A549 (cell line): ENCODE measurements at regions not wholly inside any gene's neighbourhood (a gene's known extent, or its start where the extent isn't known, plus 50 kb on each side); places are given as distances from the start of the nearest gene placed in this dataset.

Experiments used
- GATA3 ChIP-seq: IDR thresholded peaks from 2 replicates; pipeline ENCODE4 v1.6.1; 2012; ENCODE audit warnings: borderline replicate concordance
- KDM5A ChIP-seq: fragments of 200-600 bp; sonication (generic); IDR thresholded peaks from 2 replicates; pipeline ENCODE4 v1.6.1; 2016; ENCODE audit warnings: antibody characterized with exemption, mild to moderate bottlenecking
- MAZ ChIP-seq: fragments of 150-350 bp; IDR thresholded peaks from 2 replicates; pipeline ENCODE4 v1.6.1; 2014; ENCODE audit warnings: antibody characterized with exemption, low read depth, low read length, borderline replicate concordance
- MYC ChIP-seq: IDR thresholded peaks from 2 replicates; pipeline ENCODE4 v1.6.1; 2012; ENCODE audit warnings: mild to moderate bottlenecking, inconsistent platforms, low read length, improper control_type of control experiment, borderline replicate concordance
- POLR2A ChIP-seq: IDR thresholded peaks from 2 replicates; pipeline ENCODE4 v1.6.1; 2012; ENCODE audit warnings: mild to moderate bottlenecking, low read length
- RCOR1 ChIP-seq: fragments of 150-350 bp; IDR thresholded peaks from 2 replicates; pipeline ENCODE4 v1.6.1; 2014; ENCODE audit warnings: antibody characterized with exemption, low read length, low read depth
- SMC3 ChIP-seq: fragments of >200 bp; sonication (Bioruptor Twin); formaldehyde crosslinking; IDR thresholded peaks from 3 replicates; pipeline ENCODE4 v1.6.1; 2018; ENCODE audit warnings: inconsistent platforms
- ZFP36 ChIP-seq: fragments of 450-650 bp; IDR thresholded peaks from 2 replicates; pipeline ENCODE4 v1.6.1; 2014; ENCODE audit warnings: borderline replicate concordance; ENCODE audit not compliant: partially characterized antibody
- TF ChIP-seq, protein P1 (sequence below): fragments of >200 bp; sonication (Bioruptor Twin); formaldehyde crosslinking; IDR thresholded peaks from 3 replicates; pipeline ENCODE4 v1.5.1; 2016
- TF ChIP-seq, protein P2 (sequence below): fragments of 450-650 bp; IDR thresholded peaks from 2 replicates; pipeline ENCODE4 v1.6.1; 2014; ENCODE audit warnings: antibody characterized with exemption
- TF ChIP-seq, protein P3 (sequence below): IDR thresholded peaks from 2 replicates; pipeline ENCODE4 v1.6.1; 2012
- TF ChIP-seq, protein P4 (sequence below): fragments of 200-600 bp; sonication (generic); IDR thresholded peaks from 2 replicates; pipeline ENCODE4 v1.6.1; 2016; ENCODE audit warnings: antibody characterized with exemption, mild to moderate bottlenecking, moderate library complexity
- TF ChIP-seq, protein P5 (sequence below): fragments of 250-450 bp; sonication (Bioruptor Pico); IDR thresholded peaks from 2 replicates; pipeline ENCODE4 v1.5.0; 2021; ENCODE audit warnings: mild to moderate bottlenecking, moderate library complexity, borderline replicate concordance

DNA sequence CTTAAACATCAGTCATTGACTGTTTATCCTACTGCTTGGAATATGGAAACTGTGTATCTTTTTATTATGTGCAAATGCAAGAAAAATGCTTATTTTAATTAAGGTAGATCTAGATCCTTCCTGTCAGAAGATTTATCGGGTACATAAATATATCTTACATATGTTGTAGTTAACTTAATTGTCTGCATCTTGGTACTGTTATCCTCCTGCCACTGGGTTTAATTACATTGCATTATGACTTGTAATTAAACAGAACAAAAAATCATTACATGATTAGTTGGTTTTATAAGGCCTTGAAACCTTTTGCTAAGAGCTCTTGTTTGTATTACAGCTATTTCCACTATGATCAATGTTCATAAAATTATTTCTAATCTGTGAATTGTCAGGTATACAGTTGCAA lies 211.2 kb downstream of the PTGER3 start:
- TF ChIP-seq, protein P1, sequence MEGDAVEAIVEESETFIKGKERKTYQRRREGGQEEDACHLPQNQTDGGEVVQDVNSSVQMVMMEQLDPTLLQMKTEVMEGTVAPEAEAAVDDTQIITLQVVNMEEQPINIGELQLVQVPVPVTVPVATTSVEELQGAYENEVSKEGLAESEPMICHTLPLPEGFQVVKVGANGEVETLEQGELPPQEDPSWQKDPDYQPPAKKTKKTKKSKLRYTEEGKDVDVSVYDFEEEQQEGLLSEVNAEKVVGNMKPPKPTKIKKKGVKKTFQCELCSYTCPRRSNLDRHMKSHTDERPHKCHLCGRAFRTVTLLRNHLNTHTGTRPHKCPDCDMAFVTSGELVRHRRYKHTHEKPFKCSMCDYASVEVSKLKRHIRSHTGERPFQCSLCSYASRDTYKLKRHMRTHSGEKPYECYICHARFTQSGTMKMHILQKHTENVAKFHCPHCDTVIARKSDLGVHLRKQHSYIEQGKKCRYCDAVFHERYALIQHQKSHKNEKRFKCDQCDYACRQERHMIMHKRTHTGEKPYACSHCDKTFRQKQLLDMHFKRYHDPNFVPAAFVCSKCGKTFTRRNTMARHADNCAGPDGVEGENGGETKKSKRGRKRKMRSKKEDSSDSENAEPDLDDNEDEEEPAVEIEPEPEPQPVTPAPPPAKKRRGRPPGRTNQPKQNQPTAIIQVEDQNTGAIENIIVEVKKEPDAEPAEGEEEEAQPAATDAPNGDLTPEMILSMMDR, result no peak
- TF ChIP-seq, protein P2, sequence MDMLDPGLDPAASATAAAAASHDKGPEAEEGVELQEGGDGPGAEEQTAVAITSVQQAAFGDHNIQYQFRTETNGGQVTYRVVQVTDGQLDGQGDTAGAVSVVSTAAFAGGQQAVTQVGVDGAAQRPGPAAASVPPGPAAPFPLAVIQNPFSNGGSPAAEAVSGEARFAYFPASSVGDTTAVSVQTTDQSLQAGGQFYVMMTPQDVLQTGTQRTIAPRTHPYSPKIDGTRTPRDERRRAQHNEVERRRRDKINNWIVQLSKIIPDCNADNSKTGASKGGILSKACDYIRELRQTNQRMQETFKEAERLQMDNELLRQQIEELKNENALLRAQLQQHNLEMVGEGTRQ, result no peak
- TF ChIP-seq, protein P3, sequence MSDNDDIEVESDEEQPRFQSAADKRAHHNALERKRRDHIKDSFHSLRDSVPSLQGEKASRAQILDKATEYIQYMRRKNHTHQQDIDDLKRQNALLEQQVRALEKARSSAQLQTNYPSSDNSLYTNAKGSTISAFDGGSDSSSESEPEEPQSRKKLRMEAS, result no peak
- TF ChIP-seq, protein P4, sequence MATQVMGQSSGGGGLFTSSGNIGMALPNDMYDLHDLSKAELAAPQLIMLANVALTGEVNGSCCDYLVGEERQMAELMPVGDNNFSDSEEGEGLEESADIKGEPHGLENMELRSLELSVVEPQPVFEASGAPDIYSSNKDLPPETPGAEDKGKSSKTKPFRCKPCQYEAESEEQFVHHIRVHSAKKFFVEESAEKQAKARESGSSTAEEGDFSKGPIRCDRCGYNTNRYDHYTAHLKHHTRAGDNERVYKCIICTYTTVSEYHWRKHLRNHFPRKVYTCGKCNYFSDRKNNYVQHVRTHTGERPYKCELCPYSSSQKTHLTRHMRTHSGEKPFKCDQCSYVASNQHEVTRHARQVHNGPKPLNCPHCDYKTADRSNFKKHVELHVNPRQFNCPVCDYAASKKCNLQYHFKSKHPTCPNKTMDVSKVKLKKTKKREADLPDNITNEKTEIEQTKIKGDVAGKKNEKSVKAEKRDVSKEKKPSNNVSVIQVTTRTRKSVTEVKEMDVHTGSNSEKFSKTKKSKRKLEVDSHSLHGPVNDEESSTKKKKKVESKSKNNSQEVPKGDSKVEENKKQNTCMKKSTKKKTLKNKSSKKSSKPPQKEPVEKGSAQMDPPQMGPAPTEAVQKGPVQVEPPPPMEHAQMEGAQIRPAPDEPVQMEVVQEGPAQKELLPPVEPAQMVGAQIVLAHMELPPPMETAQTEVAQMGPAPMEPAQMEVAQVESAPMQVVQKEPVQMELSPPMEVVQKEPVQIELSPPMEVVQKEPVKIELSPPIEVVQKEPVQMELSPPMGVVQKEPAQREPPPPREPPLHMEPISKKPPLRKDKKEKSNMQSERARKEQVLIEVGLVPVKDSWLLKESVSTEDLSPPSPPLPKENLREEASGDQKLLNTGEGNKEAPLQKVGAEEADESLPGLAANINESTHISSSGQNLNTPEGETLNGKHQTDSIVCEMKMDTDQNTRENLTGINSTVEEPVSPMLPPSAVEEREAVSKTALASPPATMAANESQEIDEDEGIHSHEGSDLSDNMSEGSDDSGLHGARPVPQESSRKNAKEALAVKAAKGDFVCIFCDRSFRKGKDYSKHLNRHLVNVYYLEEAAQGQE, result no peak
- TF ChIP-seq POLR2A (no peak), GATA3 (no peak), MYC (no peak), ZFP36 (no peak), RCOR1 (no peak), KDM5A (no peak), MAZ (no peak), SMC3 (no peak)
- TF ChIP-seq, protein P5, sequence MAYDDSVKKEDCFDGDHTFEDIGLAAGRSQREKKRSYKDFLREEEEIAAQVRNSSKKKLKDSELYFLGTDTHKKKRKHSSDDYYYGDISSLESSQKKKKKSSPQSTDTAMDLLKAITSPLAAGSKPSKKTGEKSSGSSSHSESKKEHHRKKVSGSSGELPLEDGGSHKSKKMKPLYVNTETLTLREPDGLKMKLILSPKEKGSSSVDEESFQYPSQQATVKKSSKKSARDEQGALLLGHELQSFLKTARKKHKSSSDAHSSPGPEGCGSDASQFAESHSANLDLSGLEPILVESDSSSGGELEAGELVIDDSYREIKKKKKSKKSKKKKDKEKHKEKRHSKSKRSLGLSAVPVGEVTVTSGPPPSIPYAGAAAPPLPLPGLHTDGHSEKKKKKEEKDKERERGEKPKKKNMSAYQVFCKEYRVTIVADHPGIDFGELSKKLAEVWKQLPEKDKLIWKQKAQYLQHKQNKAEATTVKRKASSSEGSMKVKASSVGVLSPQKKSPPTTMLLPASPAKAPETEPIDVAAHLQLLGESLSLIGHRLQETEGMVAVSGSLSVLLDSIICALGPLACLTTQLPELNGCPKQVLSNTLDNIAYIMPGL (CRISPR knock-in tag), result no peak
